MCF 10A (cell line): ENCODE measurements at regions not wholly inside any gene's neighbourhood (a gene's known extent, or its start where the extent isn't known, plus 50 kb on each side); places are given as distances from the start of the nearest gene placed in this dataset.

ENCODE experiments used
- BruUV-seq: library from RNA; stranded (reverse); fragments of 400-500 nt; replicated peaks from 2 replicates; lab custom pipeline; 2021; lab: Mats Ljungman, UMichigan
- CTCF ChIA-PET: fragments of 300-600 bp; sonication (Branson Sonifier 250); formaldehyde crosslinking; extraction: SDS; loops from one replicate; lab custom pipeline; 2021; ENCODE audit warnings: antibody characterized with exemption, inconsistent platforms; lab: Yijun Ruan, JAX
- POLR2A ChIA-PET: fragments of 300-600, 350-650 bp; sonication (Branson Sonifier 250); formaldehyde crosslinking; extraction: SDS; loops from one replicate; lab custom pipeline; 2020; ENCODE audit warnings: antibody characterized with exemption, inconsistent platforms; lab: Yijun Ruan, JAX
- DNase-seq: peaks from one replicate; pipeline ENCODE4 v3.0.0-alpha.2; 2018; ENCODE audit not compliant: unreplicated experiment
- H3K27ac Mint-ChIP-seq: one replicate; pipeline ENCODE4 v1.8.0; 2022; ENCODE audit warnings: mild to moderate bottlenecking, low read depth, mixed read lengths; ENCODE audit not compliant: unreplicated experiment
- H3K27me3 Mint-ChIP-seq: one replicate; pipeline ENCODE4 v1.8.0; 2022; ENCODE audit warnings: mixed read lengths; ENCODE audit not compliant: insufficient read depth, unreplicated experiment
- H3K36me3 Mint-ChIP-seq: one replicate; pipeline ENCODE4 v1.8.0; 2022; ENCODE audit warnings: mild to moderate bottlenecking, moderate library complexity, mixed read lengths; ENCODE audit not compliant: insufficient read depth, unreplicated experiment
- H3K4me1 Mint-ChIP-seq: one replicate; pipeline ENCODE4 v1.8.0; 2022; ENCODE audit warnings: mixed read lengths; ENCODE audit not compliant: insufficient read depth, unreplicated experiment
- H3K4me3 Mint-ChIP-seq: one replicate; pipeline ENCODE4 v1.8.0; 2022; ENCODE audit warnings: mild to moderate bottlenecking, moderate library complexity, mixed read lengths; ENCODE audit not compliant: unreplicated experiment
- H3K9me3 Mint-ChIP-seq: one replicate; pipeline ENCODE4 v1.8.0; 2022; ENCODE audit warnings: mixed read lengths; ENCODE audit not compliant: unreplicated experiment
- CTCF ChIP-seq: fragments of 200-600 bp; IDR thresholded peaks from one replicate; pipeline ENCODE4 v1.8.0; 2022; ENCODE audit warnings: antibody characterized with exemption, mild to moderate bottlenecking; ENCODE audit not compliant: unreplicated experiment
- intact Hi-C: fragments of 100-400 bp; cut with micrococcal nuclease; formaldehyde crosslinking; loops from 2 replicates; pipeline ENCODE4 v1.14.1; 2022

GRCh38 chr1:8211251-8211882 is 106.5 kb upstream of the SLC45A1 start:
- intact Hi-C loops = no loop called here
- peaks cover 26% of the 10 kb centered on the region for H3K4me1 Mint-ChIP-seq
- no peaks in the 10 kb centered on the region for H3K9me3 Mint-ChIP-seq
- peaks cover 5% of the 10 kb centered on the region for H3K36me3 Mint-ChIP-seq
- TSS peak; percentile 92 for BruUV-seq
- POLR2A ChIA-PET = interaction anchor here (0.6 to 3.3 kb wide), 33 partner anchors 7 to 205 kb away, joined by 3 to 27 read pairs (median 4); no protein-coding TSS in a partner anchor
- peak overlapping the region; percentile 51 for H3K4me3 Mint-ChIP-seq
- TF ChIP-seq CTCF = no peak
- DNase-seq = no peak
- CTCF ChIA-PET = interaction anchor here (1.0 to 1.3 kb wide), 3 partner anchors 10 to 28 kb away, joined by 3 to 6 read pairs (median 3); no protein-coding TSS in a partner anchor
- H3K27ac Mint-ChIP-seq = peak overlapping the region; percentile 85
- no peaks in the 10 kb centered on the region for H3K27me3 Mint-ChIP-seq

- no peaks in the 10 kb centered on the region for H3K27me3 Mint-ChIP-seq
- intact Hi-C loops = no loop called here
- CTCF ChIA-PET = no interaction called here
- DNase-seq = no peak
- BruUV-seq = no TSS peak
- TF ChIP-seq CTCF = no peak
- no peak overlapping the region for H3K27ac Mint-ChIP-seq
- no peak overlapping the region for H3K4me3 Mint-ChIP-seq
- POLR2A ChIA-PET = interaction anchor here (0.6 to 1.8 kb wide), 3 partner anchors 14 to 202 kb away, joined by 3 to 4 read pairs (median 3); no protein-coding TSS in a partner anchor
- no peaks in the 10 kb centered on the region for H3K9me3 Mint-ChIP-seq
- H3K36me3 Mint-ChIP-seq = peaks cover 6% of the 10 kb centered on the region
- peaks cover 28% of the 10 kb centered on the region for H3K4me1 Mint-ChIP-seq
These were observed 110.7 kb upstream of the SLC45A1 start for GRCh38 chr1:8207202-8207601.

- Mint-ChIP-seq H3K4me1 (peaks cover 29% of the 10 kb centered on the region), H3K9me3 (no peaks in the 10 kb centered on the region), H3K4me3 (no peak overlapping the region), H3K36me3 (peaks cover 6% of the 10 kb centered on the region), H3K27me3 (no peaks in the 10 kb centered on the region), H3K27ac (peak overlapping the region; percentile 59)
- DNase-seq = no peak
- no TSS peak for BruUV-seq
- POLR2A ChIA-PET = interaction anchor here (0.9 to 1.8 kb wide), 3 partner anchors 12 to 17 kb away, joined by 3 to 4 read pairs (median 3); no protein-coding TSS in a partner anchor
- intact Hi-C loops = no loop called here
- TF ChIP-seq CTCF = no peak
- CTCF ChIA-PET = no interaction called here
These were observed 111.5 kb upstream of the SLC45A1 start for GRCh38 chr1:8206391-8206790.

GRCh38 chr1:8205771-8206170 is 112.1 kb upstream of the SLC45A1 start:
- Mint-ChIP-seq H3K4me3 (no peak overlapping the region), H3K9me3 (no peaks in the 10 kb centered on the region), H3K27ac (peak overlapping the region; percentile 59), H3K36me3 (peaks cover 6% of the 10 kb centered on the region), H3K27me3 (no peaks in the 10 kb centered on the region), H3K4me1 (peaks cover 29% of the 10 kb centered on the region)
- no peak for TF ChIP-seq CTCF
- intact Hi-C loops = no loop called here
- POLR2A ChIA-PET = interaction anchor here (1.9 to 6.2 kb wide), 5 partner anchors 20 to 200 kb away, joined by 6 to 107 read pairs (median 30); no protein-coding TSS in a partner anchor
- CTCF ChIA-PET = no interaction called here
- DNase-seq = no peak
- BruUV-seq = no TSS peak
